Prostate gland (tissue), 2 donors: ENCODE measurements at regions not wholly inside any gene's neighbourhood (a gene's known extent, or its start where the extent isn't known, plus 50 kb on each side); places are given as distances from the start of the nearest gene placed in this dataset.

Experiments
- DNase-seq: peaks from one replicate; pipeline ENCODE4 v3.0.0-alpha.2; 2019; ENCODE audit warnings: low spot score
- H3K27ac ChIP-seq, 2 donors: fragments of 200-600 bp; sonication (generic); 2 replicates each; pipeline ENCODE4 v1.5.1; 2017 to 2019
- H3K27me3 ChIP-seq: fragments of 200-600 bp; sonication (generic); replicated peaks from 2 replicates; pipeline ENCODE4 v1.5.1; 2019; ENCODE audit not compliant: insufficient read depth
- H3K36me3 ChIP-seq, 2 donors: fragments of 200-600 bp; sonication (generic); 1 replicate in 1 of 2; 2 replicates in 1 of 2; pipeline versions ENCODE4 v1.5.1 to v1.8.1; 2017 to 2019
- H3K4me1 ChIP-seq: fragments of 200-600 bp; sonication (generic); replicated peaks from 2 replicates; pipeline ENCODE4 v1.5.1; 2019
- H3K4me3 ChIP-seq, 2 donors: fragments of 200-600 bp; sonication (generic); 2 replicates each; pipeline ENCODE4 v1.5.1; 2017 to 2019
- H3K9me3 ChIP-seq: fragments of 200-600 bp; sonication (generic); 2 replicates; pipeline ENCODE4 v1.5.1; 2017
- POLR2A ChIP-seq: fragments of 450-650 bp; IDR thresholded peaks from one replicate; pipeline ENCODE4 v1.6.1; 2016; ENCODE audit warnings: antibody characterized with exemption, mild to moderate bottlenecking
- POLR2AphosphoS5 ChIP-seq: sonication (generic); formaldehyde crosslinking; IDR thresholded peaks from one replicate; pipeline ENCODE4 v1.6.1; 2017; ENCODE audit warnings: antibody characterized with exemption
- WGBS: methylation state at CpG from one replicate; pipeline ENCODE4 v1.1.5; 2018; 5-methylcytosine and 5-hydroxymethylcytosine counted together
- intact Hi-C: fragments of 100-400 bp; cut with DNase I; formaldehyde crosslinking; loops from one replicate; pipeline ENCODE4 v1.14.2; 2022
- TF ChIP-seq, protein P1 (sequence below), 4 experiments: fragments of 200-600 bp in 2 of 4; fragments of 450-650 bp in 2 of 4; sonication (generic) in 2 of 4; IDR thresholded peaks; 1 replicate in 3 of 4; 2 replicates in 1 of 4; pipeline ENCODE4 v1.5.1; 2016 to 2019; ENCODE audit warnings: antibody characterized with exemption in 4 of 4, mild to moderate bottlenecking in 2 of 4, moderate library complexity in 2 of 4

DNA sequence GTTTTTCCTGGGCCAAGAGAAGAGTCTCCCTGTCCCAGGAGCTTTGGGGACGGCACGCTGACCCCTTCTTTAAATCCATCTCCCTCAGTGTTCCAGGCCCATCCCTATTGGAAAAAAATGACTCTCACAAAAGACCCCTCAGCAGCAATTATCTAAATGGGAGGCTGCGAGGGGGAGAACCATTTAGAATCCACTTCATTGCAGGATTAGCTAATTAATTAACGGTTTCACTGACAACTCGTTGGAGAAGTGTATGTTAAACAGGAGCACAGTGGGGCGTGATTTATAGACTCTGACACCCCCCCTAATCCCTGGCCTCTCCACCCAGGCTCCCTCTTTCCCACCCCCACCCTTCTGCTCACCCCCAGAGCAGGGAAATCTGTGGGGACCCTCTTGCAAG lies 162.8 kb upstream of the LHX5 start:
- WGBS = 34% methylated on average over 6 of the region's 6 CpGs
- no peak for DNase-seq
- Histone ChIP-seq H3K4me1 (no peaks in the 10 kb centered on the region), H3K4me3 (no peak overlapping the region), H3K36me3 (no peaks in the 10 kb centered on the region), H3K27ac (no peak overlapping the region), H3K9me3 (no peaks in the 10 kb centered on the region), H3K27me3 (peaks cover 7% of the 10 kb centered on the region)
- TF ChIP-seq, protein P1, sequence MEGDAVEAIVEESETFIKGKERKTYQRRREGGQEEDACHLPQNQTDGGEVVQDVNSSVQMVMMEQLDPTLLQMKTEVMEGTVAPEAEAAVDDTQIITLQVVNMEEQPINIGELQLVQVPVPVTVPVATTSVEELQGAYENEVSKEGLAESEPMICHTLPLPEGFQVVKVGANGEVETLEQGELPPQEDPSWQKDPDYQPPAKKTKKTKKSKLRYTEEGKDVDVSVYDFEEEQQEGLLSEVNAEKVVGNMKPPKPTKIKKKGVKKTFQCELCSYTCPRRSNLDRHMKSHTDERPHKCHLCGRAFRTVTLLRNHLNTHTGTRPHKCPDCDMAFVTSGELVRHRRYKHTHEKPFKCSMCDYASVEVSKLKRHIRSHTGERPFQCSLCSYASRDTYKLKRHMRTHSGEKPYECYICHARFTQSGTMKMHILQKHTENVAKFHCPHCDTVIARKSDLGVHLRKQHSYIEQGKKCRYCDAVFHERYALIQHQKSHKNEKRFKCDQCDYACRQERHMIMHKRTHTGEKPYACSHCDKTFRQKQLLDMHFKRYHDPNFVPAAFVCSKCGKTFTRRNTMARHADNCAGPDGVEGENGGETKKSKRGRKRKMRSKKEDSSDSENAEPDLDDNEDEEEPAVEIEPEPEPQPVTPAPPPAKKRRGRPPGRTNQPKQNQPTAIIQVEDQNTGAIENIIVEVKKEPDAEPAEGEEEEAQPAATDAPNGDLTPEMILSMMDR (IDR thresholded peaks at IDR 0.05) = no peak
- TF ChIP-seq POLR2AphosphoS5 (no peak), POLR2A (no peak)
- intact Hi-C loops = no loop called here

DNA sequence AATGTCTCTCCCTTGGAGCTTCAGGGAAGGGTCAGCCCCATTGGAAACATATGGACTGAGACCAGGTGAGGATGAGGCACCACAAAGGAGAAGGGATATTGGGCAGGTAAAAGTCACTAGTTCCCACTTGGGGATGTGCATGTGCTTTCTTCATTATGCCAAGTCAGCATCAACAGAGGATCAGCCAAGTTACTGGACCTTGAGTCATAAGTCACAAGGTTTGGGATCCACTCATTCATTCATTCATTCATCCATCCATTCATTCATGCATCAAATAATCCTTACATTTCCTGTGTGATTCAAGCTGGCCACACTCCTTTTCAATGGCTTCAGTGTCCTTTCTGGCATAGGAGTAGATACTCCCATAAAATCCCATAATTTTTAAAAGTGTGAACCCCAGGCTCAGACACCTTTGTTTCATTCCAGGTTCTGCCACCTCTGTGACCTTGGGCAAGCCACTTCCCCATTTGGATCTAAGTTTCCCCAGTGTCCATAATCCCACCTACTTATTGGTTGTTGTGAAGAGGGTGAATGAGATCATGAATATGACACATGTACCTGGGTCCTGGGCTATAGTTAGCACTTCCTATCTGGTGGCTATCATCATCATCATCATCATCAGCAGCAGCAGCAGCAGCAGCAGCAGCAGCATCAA lies 162.1 kb upstream of the LHX5 start:
- intact Hi-C loops = no loop called here
- no peaks in the 10 kb centered on the region for H3K9me3 ChIP-seq
- no peak for DNase-seq
- H3K27ac ChIP-seq = no peak overlapping the region
- peaks cover 7% of the 10 kb centered on the region for H3K27me3 ChIP-seq
- TF ChIP-seq, protein P1 (IDR thresholded peaks at IDR 0.05) = no peak
- no peak for TF ChIP-seq POLR2AphosphoS5
- no peak overlapping the region for H3K4me3 ChIP-seq
- no peaks in the 10 kb centered on the region for H3K36me3 ChIP-seq
- H3K4me1 ChIP-seq = no peaks in the 10 kb centered on the region

DNA sequence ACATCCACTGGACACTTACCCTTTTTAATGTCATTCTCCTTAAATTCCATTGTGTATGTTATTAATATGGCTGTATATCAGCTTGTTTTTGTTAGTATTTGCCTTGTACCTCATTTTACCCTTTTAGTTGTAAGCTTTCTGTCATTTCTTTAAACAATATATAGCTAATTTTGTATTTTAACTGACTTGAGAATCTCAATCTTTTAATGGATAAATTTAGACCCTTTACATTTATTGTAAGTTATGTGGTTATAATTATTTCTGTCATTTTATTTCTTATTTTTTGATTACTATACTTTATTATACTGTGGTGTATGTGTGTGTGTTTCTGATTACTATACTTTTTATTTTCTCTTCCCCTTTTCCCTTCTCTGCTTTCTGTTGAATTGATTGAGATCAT lies 159.0 kb upstream of the LHX5 start:
- no peaks in the 10 kb centered on the region for H3K4me1 ChIP-seq
- H3K27ac ChIP-seq = no peak overlapping the region
- no peak overlapping the region for H3K4me3 ChIP-seq
- TF ChIP-seq, protein P1 (IDR thresholded peaks at IDR 0.05) = no peak
- TF ChIP-seq POLR2A = no peak
- TF ChIP-seq POLR2AphosphoS5 = no peak
- no peaks in the 10 kb centered on the region for H3K27me3 ChIP-seq
- no peaks in the 10 kb centered on the region for H3K36me3 ChIP-seq
- intact Hi-C loops = no loop called here
- no peak for DNase-seq
- no peaks in the 10 kb centered on the region for H3K9me3 ChIP-seq

DNA sequence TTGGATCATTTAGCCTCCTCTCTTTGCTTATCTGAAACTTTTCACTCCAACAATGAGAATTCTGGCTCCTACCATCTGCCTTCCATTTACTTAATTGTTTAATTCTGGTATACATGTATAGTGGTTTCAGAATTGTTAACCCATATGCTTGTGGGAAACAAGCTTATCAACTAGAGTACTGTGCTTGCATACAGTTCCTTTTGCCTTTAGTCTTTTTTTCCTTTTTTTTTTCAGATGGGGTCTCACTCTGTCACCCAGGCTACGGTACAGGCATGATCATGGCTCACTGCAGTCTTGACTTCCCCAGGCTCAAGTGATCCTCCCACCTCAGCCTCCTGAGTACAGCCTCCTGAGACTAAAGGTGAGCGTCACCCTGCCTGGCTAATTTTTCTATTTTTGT lies 153.8 kb upstream of the LHX5 start:
- Histone ChIP-seq H3K36me3 (no peaks in the 10 kb centered on the region), H3K4me3 (no peak overlapping the region), H3K4me1 (no peaks in the 10 kb centered on the region), H3K27ac (no peak overlapping the region), H3K27me3 (no peaks in the 10 kb centered on the region), H3K9me3 (no peaks in the 10 kb centered on the region)
- TF ChIP-seq POLR2A = no peak
- no peak for TF ChIP-seq POLR2AphosphoS5
- TF ChIP-seq, protein P1 (IDR thresholded peaks at IDR 0.05) = no peak
- 79% methylated on average over 2 of the region's 2 CpGs for WGBS
- no peak for DNase-seq
- intact Hi-C loops = no loop called here

DNA sequence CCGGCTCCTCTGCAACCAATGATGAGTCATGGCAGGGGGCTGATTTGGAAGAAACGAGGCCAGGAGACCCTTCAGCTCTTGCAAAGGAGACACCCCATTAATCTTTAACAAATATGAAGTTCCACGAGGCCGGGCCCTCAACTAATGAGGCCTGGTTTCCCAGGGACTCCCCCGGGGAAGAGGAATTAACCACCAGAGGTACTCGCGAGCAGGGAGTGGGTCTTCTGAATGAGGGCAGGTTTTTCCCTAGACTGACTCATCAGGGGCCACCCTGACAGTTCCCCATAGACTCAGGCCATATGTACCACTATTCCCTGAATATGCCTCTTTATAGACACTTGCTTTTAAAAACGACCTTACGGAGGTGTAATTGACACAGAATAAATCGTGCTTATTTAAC lies 150.7 kb upstream of the LHX5 start:
- Histone ChIP-seq H3K4me3 (no peak overlapping the region), H3K27ac (no peak overlapping the region), H3K27me3 (no peaks in the 10 kb centered on the region), H3K4me1 (no peaks in the 10 kb centered on the region), H3K9me3 (no peaks in the 10 kb centered on the region), H3K36me3 (no peaks in the 10 kb centered on the region)
- intact Hi-C loops = no loop called here
- TF ChIP-seq POLR2A = no peak
- no peak for TF ChIP-seq POLR2AphosphoS5
- TF ChIP-seq, protein P1 (IDR thresholded peaks at IDR 0.05) = no peak
- 68% methylated on average over 10 of the region's 10 CpGs for WGBS
- DNase-seq = no peak
